Limb (tissue), 2 donors: ENCODE measurements at regions not wholly inside any gene's neighbourhood (a gene's known extent, or its start where the extent isn't known, plus 50 kb on each side); places are given as distances from the start of the nearest gene placed in this dataset.
"Not testable (repeated sequence)": the region's sequence is repeated elsewhere in the genome, so short reads cannot be mapped to it uniquely, and the experiment has no call there.

Source experiments
- DNase-seq, 2 donors: peaks; one replicate each; pipeline ENCODE4 v3.0.0-alpha.2; 2016; ENCODE audit errors: extremely low spot score in 2 of 2

DNA sequence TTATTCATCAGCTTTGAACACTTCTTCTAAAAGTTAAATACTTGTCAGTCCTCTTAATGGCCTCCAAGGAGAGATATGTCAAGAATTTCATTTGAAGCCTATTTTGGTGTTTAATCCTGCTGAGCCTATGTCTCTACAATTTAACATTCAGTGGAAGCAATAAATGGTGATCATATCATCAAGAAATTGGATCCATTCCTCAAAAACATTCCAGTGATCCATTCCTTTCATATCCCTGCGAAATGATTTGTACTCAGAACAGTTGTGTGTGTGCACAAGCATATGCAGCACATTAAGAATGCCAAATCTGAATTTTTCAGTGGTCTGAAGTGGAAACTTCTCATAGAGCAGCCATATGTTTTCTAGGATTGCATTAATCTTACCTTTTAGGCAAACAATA, 373.7 kb upstream of the SYT1 start:
- no peak for DNase-seq

DNA sequence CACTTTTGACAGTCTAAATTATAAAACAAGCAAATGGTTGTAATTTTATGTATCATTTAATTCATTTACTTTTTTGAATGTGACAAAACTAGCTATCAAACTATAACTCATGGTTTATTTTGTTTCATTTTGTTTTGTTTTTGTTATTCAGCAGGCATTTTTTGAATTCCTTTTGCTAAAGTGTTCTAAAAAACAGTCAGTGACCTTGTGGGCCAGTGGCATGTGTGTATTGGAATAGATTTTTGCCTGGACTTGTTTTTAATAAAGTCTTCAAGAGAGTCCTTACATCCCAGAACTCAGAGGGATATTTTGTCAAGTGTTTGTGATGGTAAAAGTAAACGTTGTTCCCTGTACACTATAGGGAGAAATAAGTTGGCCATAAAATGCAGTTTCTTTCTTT, 369.7 kb upstream of the SYT1 start:
- no peak for DNase-seq

DNA sequence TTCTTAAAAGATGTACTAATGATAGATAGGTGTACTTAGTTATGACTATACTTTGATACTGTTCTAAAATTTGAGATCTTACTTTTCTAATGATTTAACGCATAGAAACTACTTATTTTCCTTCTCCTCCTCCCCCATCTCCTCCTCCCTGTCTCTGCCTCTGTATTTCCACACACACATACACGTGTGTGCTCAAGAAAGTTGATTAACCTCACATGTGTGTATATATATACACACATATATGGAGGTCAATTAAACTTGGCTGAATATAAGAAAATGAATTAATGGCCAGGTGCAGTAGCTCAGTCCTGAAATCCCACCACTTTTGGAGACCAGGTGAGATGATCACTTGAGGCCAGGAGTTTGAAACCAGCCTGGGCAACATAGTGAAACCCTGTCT, 362.7 kb upstream of the SYT1 start:
- DNase-seq: no peak

DNA sequence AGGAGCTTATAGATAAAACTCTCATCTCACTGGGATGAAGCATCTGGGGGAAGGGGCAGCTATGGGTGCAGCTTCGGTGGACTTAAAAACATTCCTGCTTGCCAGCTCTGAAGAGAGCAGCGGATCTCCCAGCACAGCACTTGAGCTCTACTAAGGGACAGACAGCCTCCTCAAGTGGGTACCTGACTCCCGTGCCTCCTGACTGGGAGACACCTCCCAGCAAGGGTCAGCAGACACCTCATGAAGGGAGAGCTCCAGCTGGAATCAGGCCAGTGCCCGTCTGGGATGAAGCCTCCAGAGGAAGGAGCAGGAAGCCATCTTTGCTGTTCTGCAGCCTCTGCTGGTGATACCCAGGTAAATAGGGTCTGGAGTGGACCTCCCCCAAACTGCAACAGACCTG, 345.2 kb upstream of the SYT1 start:
- peak in 1 of 2 donors; percentile 16 for DNase-seq

DNA sequence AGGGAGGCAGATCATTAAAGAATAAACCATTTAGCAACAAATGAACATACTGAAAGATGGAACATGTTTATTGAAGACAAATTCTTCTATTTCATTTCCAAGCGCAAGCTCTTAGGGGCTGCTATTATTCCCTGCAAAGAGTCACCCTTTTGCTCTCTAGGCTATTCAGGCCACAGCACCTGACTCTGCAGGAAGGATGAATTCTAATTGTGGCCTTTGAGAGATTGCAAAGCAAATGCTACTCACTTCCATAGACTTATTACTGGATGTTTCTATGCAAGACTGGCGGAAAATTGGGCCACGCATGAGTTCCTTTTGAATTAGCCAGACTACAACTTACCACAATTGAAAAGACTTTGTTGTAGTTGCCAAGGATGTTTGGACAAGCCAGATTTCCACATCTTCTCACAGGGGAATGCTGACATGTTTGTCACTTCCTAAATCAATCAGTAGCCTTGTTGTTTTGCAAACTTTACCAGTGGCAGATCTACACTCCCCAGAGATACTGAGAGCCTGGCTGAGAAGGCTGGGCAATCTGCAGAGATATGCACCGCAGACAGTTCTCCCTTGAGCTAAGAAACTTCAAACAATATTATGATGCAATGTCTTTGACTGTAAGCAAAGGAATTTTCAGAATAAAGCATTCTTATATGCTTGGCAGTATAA, 334.3 kb upstream of the SYT1 start:
- DNase-seq: no peak

DNA sequence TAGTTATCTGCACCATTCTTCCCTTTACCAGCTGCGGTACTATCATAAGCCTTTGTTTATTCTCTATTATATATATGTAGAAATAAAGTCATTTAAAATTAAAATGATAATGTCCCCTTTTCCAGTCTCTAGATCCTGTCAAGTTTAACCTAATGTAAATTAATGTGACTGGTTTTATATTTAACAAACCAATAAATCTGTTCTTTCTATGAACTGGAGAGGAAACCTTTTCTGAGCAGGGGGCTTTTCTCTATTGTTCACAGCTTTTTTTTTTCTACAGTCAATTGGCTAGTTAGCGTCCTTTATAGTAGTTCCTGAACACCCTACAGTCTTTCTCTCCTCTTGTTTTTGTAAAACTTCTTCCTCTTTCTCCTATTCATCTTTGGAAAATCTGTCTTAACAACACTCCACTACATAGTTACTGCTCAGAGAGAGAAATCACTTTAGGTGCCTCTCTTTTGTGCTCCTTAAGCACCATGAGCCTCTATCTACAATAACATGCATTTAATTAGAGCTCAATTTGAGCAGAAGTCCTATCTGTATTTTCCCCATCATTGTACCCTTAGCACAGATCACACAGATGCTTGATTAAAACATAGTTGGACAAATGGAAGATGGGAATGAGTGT, 332.6 kb upstream of the SYT1 start:
- no peak for DNase-seq

DNA sequence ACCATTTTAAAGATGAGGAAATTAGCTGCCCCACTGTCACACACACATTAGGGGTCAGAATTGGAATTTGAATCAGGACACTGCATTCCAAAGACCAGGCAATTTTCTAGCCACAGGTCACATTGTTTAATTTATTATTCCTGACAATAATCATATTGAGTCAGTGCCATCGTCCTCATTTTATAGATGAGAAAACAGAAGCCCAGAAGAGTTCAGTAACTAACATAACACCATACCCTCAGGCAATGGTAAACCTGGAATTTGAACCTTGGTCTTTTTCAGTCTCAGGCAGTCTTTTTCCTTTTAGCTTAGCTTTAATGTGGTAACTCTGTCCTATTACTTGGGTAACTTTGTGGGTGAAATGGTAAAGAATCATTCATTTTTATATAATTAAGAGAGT, 330.3 kb upstream of the SYT1 start:
- no peak for DNase-seq

DNA sequence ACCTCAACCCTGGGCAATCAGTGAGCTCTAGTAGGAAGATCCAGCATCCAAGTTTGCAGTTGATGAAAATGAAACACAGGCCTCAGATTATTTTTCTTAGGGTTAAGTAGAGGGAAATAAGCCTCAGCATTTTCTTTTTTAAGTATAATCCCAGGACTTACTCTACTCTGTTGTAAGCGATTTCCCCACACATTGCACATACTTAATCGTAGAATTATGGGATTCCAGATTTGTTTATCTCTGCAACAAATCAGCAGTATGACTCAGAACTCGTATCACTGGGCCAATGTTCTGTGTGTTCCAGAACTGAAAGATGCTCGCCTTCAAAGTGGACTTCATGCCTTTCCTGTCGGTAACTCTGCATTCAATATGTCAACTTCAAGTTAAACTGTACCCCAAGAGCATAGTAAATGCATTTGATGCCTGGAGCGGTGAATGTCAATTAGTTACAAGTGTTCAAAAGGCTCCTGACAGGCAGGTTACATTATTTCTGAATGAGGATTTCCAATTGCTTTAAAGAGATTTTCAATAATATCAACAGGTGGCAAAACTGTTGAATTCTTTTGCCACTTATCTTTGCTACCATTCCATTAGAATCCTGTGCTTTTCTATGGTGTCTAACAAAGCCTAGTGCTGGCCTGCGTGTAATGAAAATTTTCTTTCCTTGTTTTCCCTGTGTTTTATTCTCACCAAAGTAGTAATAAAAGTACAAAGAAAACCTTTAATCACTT, 323.8 kb upstream of the SYT1 start:
- no peak for DNase-seq

DNA sequence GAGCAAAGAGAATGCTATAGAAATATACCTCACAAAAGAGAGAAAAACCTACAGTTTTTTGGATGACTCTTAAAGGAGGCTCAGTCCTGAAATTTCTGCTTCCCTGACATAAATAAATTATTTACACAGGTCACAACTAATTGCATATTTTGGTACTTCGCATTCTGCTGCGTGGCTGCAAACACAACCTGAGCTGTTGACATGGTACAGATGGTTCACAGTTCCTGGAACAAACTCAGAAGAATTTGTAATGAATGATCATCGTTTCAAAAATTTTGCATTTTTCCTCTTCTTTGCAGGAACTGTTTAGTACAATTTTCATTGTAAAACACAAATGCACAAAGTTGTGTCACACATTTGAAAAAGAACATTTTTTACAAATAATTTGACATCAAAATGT, 313.7 kb upstream of the SYT1 start:
- DNase-seq: no peak

DNA sequence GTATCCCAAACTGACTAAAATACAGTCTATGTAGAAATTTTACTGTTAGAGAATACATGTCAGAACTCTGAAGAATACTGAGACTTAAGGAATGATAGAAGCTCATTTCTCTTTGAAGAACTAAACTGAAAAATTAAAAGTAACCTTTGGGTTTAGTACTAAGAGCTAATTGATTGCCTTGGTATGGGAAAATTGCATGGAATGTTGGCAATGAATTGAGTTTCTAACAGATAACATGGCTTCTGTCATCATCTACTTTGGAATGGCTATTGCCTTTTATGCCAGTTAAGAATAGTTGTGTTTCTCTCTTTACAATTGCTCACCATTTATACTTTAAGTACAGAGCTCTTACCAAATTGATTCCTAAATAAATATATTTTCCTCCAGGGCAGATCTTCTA, 308.8 kb upstream of the SYT1 start:
- DNase-seq: no peak

DNA sequence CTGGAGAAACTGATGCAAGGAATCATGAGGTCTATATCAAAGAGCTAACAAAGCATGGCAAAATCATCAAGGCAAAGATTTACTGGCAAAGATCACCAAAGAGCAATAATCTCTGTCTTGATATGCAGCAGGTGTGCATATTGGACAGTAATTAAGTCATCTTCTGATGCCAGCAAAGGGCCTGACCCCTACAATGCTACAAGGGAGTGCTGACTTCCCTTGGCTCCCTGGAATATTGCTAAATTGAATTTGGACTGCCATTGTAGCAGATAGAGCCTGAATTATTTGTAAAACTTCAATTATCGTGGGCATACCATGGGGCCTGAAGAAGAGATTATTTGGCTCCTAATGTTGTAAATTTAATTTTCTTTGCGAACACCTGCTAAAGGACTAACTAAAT, 307.9 kb upstream of the SYT1 start:
- no peak for DNase-seq

DNA sequence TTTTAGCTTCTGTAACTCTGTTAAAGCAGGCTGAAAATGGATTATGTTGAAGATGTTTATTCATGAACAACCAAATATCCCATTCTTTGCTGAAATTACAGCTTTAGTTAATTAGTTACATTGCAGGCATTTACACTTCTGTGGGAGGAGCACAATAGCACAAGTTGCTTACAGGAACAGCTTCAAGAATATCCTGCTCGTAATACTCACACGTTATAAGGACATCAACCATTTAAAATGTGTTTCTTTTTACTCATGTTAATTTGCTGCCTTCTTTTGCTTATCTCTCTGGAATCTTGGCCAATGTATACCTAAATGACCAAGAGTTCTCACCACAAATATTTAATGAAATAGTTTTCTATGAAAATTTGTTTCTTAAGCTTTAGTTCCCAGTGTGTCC, 305.2 kb upstream of the SYT1 start:
- DNase-seq: no peak

DNA sequence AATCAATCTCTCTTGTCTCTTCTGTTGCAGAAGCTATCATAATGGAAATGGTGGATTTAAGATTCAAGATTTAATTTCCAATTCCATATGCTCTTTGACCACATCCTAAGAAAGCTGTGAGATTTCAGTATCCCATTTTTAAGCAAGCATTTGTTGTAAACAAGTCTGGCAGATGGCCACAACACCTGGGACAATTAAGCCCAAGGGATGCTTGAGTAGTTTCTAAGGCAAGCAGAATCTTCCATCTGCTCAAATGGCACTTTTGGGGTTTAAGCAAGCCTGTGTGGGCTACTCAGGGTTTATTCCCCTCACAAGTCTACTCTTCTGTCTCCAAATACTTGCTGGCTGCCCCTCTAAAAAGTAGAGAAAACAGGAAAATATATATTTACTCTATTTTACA, 304.7 kb upstream of the SYT1 start:
- DNase-seq: no peak

DNA sequence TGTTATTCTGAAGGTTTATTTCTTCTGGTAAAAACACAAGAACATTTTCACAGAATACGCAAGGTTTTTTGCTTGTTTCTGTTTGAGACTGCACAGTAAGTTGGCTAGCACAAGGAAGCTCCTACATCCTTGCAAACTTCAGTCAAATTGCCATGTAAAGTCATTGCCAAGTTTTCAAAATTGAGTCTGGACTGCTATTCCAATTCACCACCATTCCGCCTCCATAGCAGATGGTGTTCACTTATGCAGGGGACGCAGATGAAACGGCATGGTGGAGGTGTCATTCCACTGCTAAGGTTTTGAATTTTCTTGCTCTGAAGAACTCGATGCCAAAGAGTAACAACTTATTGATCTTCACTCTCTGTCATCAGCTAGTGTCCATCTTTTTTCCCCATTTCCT, 303.9 kb upstream of the SYT1 start:
- DNase-seq: no peak

DNA sequence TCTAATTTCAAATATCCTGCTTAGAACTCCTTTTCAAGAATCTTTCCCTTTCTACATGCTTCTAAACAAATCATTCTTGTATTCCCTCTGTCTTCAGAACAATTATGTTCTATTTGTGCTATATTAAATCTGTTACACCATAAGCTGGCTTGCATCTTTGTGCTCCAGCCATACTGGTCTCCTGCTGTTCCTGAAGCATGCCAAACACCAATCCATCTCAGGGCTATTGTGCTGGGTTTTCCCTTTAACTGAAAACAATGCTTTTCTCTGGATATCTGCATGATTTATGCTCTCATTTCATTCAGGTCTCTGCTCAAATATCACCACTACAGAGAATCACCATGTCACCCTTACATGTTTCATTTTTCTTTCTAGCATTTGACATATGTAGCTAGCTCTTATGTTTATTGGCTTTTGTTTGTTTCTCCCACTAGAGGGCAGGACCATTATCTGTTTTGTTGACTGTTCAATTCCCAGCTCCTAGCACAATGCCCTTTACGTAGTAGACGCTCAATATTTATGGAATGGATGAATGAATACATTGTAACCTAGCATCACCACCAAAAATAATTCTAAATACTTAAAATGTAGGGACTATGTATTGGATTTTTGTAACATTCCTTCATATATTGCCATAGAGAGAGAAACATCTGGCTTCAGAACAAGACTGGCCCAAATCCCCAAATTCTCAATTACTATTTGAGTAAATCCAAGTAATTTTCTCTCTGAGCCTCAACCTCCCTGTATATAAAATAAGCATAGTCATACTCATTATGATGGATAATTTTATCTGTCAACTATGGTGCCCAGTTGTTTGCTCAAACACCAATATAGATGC, 302.0 kb upstream of the SYT1 start:
- no peak for DNase-seq

DNA sequence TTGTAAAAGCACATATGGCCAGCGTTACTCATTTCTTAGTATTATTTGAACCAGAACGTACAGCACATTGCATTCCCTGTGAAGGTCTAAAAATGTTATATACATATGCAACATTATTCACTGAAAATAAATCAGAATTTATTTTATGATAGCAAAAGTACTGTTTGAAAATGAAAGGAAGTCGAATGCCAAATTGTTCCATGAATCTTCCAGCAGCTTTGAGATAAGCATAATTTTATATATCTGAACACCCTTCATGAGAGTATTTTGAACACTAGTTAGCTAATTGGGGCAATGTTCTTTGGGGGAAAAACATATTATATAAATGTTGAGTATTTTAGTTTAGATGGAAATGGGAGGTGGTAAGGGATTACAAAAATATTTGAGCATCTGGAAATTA, 300.7 kb upstream of the SYT1 start:
- DNase-seq: peak in 1 of 2 donors; percentile 25

DNA sequence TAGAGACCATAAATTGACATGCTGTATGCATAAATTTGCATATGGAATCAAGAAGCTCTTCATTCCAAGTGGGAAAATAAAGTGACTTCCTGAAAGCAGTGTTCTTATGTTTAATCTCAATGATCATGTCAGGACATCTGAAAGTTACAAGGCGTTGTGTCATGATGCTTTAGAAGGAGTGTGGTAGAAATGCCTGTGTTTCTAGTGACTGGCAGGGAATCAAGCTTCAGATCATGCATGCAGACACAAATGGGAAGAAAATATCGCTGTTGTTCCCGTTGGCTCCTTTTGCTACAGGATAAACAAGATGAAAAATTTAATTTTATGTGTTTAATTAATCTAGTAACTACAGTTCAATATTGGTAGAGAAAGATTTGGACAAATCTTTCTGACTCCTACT, 298.1 kb upstream of the SYT1 start:
- DNase-seq: no peak

DNA sequence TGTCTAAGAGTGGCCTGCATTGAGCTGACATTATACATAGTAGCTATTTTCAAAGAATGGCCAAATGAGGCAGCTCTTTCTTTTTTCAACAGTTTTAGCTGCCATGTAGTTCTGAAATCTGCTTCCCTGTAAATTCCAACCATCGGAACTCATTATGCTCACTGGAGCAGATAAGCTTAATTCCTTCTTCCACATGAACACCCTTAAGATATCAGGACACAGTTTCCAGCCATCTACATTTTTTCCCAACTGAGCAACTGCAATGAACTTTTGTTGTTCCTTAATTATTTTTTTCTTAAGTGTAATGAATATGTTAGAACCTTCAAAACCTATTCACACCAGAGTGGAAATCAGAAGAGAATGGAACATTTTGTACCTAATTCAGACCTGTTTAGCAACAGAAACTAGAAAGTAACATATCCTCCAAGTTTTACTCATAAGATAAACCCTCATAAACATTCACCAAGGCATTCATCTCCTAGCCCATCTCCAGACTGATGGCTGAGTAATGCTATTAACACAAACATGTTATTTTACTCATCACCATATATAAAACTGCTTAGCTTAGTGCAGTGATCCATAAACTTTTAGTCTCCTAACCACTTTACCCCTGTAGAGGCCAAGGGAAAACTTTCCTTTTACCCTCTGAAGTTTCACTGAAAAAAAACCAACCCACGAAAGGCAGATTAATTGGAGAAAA, 296.1 kb upstream of the SYT1 start:
- no peak for DNase-seq

DNA sequence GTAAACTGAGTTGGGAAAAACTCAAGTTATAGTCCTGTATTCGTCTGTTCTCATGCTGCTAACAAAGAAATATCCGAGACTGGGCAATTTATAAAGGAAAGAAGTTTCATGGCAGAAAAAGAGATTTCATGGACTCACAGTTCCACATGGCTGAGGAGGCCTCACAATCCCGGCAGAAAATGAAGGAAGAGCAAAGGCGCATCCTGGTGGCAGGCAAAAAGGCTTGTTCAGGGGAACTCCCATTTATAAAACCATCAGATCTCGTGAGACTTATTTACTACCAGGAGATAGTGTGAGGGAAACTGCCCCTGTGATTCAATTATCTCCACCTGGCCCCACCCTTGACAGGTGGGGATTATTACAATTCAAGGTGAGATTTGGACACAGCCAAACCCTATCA, 292.6 kb upstream of the SYT1 start:
- no peak for DNase-seq

DNA sequence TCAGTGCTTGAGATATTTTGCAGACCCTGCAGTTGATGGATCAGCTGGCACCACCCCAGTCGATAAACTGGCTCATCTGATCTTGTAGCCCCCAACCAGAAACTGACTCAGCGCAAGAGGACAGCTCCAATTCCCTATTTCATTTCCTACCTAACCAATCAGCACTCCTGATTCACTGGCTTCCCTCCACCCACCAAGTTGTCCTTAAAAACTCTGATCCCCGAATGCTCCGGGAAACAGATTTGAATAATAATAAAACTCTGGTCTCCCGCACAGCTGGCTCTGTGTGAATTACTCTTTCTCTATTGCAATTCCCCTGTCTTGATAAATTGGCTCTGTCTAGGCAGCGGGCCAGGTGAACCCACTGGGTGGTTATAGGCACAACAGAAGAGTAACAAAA, 289.4 kb upstream of the SYT1 start:
- DNase-seq: not testable (repeated sequence)

DNA sequence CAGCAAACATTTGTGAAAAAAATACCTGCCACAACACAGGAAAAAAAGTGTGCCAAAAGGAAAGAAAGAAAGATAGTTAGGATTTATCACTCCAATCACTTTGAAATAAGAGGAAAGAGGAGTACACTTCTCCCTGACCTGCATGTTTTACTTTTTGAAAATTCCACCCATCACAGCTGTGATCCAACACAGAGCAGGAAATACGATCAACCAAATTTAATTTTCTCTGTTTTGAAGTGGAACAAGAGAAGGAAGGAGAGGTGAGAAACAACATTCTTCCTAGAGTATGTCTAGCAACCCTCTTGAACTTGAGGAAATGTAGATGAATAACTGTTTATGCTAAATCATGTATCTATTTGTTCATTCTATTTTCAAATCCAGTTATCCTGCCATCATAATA, 284.7 kb upstream of the SYT1 start:
- no peak for DNase-seq

DNA sequence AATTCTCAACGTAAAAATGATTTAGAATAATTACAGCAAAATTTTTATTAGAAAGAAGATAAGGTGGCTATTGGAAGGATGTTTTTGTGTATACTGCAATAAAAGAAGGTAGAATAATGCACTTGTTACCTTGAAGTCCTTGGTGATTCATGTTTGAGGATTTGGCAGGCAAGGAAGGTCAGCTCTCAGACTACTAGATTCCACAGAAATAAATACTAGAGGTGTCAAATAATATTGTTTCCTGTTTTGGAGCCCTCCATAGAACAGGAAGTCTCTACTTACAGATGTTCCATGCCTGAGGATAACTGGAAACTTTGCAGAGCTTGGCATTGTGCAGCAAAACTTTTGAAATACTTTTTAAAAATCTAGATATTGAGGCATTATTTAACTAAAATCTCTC, 284.3 kb upstream of the SYT1 start:
- no peak for DNase-seq
